Neural crest cell (in vitro differentiated cells): ENCODE measurements at regions not wholly inside any gene's neighbourhood (a gene's known extent, or its start where the extent isn't known, plus 50 kb on each side); places are given as distances from the start of the nearest gene placed in this dataset.

Experiments
- DNase-seq: peaks from one replicate; pipeline ENCODE4 v3.0.0; 2021; ENCODE audit warnings: low read depth, mixed read lengths, low spot score
- H3K27ac Mint-ChIP-seq: one replicate; pipeline ENCODE4 v1.8.0; 2021; ENCODE audit warnings: mild to moderate bottlenecking, mixed read lengths; ENCODE audit not compliant: unreplicated experiment
- H3K27me3 Mint-ChIP-seq: 2 replicates; pipeline ENCODE4 v1.8.0; 2021; ENCODE audit warnings: low read depth, mild to moderate bottlenecking, mixed read lengths
- H3K36me3 Mint-ChIP-seq: 2 replicates; pipeline ENCODE4 v1.8.0; 2021; ENCODE audit warnings: low read depth, mild to moderate bottlenecking, mixed read lengths
- H3K4me1 Mint-ChIP-seq: 2 replicates; pipeline ENCODE4 v1.8.0; 2021; ENCODE audit warnings: mixed read lengths
- H3K4me3 Mint-ChIP-seq: one replicate; pipeline ENCODE4 v1.8.0; 2021; ENCODE audit warnings: mild to moderate bottlenecking, mixed read lengths
- H3K9me3 Mint-ChIP-seq: 2 replicates; pipeline ENCODE4 v1.8.0; 2021; ENCODE audit warnings: mixed read lengths
- CTCF ChIP-seq: fragments of 200-600 bp; sonication (generic); conservative IDR thresholded peaks from 2 replicates; pipeline ENCODE4 v1.5.0; 2021; ENCODE audit warnings: antibody characterized with exemption, mild to moderate bottlenecking

GRCh38 chr5:2194949-2195348 is 312.2 kb upstream of the IRX4 start:
- H3K4me1 Mint-ChIP-seq = peaks cover 37% of the 10 kb centered on the region
- no peak for DNase-seq
- no peak for TF ChIP-seq CTCF
- H3K27ac Mint-ChIP-seq = no peak overlapping the region
- H3K9me3 Mint-ChIP-seq = no peaks in the 10 kb centered on the region
- no peak overlapping the region for H3K4me3 Mint-ChIP-seq
- H3K27me3 Mint-ChIP-seq = peaks cover 33% of the 10 kb centered on the region
- H3K36me3 Mint-ChIP-seq = peaks cover 3% of the 10 kb centered on the region

GRCh38 chr5:2194236-2194555 is 311.5 kb upstream of the IRX4 start:
- DNase-seq = no peak
- Mint-ChIP-seq H3K27ac (no peak overlapping the region), H3K9me3 (no peaks in the 10 kb centered on the region), H3K4me3 (no peak overlapping the region), H3K27me3 (peaks cover 28% of the 10 kb centered on the region), H3K4me1 (peaks cover 37% of the 10 kb centered on the region), H3K36me3 (peaks cover 3% of the 10 kb centered on the region)
- no peak for TF ChIP-seq CTCF

GRCh38 chr5:2193542-2194235 is 311.0 kb upstream of the IRX4 start:
- TF ChIP-seq CTCF = no peak
- Mint-ChIP-seq H3K9me3 (no peaks in the 10 kb centered on the region), H3K27me3 (peaks cover 26% of the 10 kb centered on the region), H3K4me1 (peaks cover 37% of the 10 kb centered on the region), H3K4me3 (no peak overlapping the region), H3K36me3 (peaks cover 3% of the 10 kb centered on the region), H3K27ac (no peak overlapping the region)
- no peak for DNase-seq

- TF ChIP-seq CTCF = no peak
- Mint-ChIP-seq H3K27ac (no peak overlapping the region), H3K36me3 (peaks cover 3% of the 10 kb centered on the region), H3K4me1 (peaks cover 35% of the 10 kb centered on the region), H3K9me3 (no peaks in the 10 kb centered on the region), H3K27me3 (peaks cover 23% of the 10 kb centered on the region), H3K4me3 (no peak overlapping the region)
- DNase-seq = no peak
These were observed 310.4 kb upstream of the IRX4 start for GRCh38 chr5:2193142-2193541.

- TF ChIP-seq CTCF = no peak
- no peak for DNase-seq
- Mint-ChIP-seq H3K9me3 (no peaks in the 10 kb centered on the region), H3K36me3 (peaks cover 3% of the 10 kb centered on the region), H3K4me3 (no peak overlapping the region), H3K4me1 (peaks cover 28% of the 10 kb centered on the region), H3K27ac (no peak overlapping the region), H3K27me3 (peaks cover 16% of the 10 kb centered on the region)
These were observed 309.8 kb upstream of the IRX4 start for GRCh38 chr5:2192496-2192895.
